ENCODE measurements at regions not wholly inside any gene's neighbourhood (a gene's known extent, or its start where the extent isn't known, plus 50 kb on each side); places are given as distances from the start of the nearest gene placed in this dataset.

DNA sequence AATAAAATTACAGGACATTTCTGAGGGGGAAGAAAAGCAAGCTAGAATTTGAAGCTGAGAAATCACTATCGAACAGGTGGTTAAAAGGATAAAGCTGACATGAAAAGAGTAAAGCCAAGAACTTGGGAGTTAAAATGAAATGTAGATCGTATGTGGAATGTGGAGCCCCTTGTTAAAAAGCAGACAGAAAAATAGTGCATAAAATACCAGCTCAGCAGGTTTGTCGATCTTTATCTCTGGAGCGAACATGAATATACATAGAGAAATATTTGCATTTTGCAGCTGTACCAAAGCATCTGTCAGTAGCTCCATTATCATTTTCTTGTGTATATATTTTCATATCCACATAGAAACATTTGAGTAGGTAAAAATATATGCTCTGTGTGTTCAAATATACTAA, 73.6 kb upstream of the CDC42BPA start:
- Histone ChIP-seq H3K36me3 (no peaks in the 10 kb centered on the region), H3K4me3 (no peak overlapping the region), H3K27me3 (no peaks in the 10 kb centered on the region), H3K27ac (no peak overlapping the region), H3K9me3 (no peaks in the 10 kb centered on the region), H3K4me1 (no peaks in the 10 kb centered on the region)
- WGBS, 2 donors, result 51 to 70% methylated on average over 4 of the region's 4 CpGs
- TF ChIP-seq POLR2A (IDR thresholded peaks at IDR 0.05) (no peak), EP300 (IDR thresholded peaks at IDR 0.05) (no peak), POLR2AphosphoS5 (IDR thresholded peaks at IDR 0.05) (no peak)
- TF ChIP-seq, protein P1, sequence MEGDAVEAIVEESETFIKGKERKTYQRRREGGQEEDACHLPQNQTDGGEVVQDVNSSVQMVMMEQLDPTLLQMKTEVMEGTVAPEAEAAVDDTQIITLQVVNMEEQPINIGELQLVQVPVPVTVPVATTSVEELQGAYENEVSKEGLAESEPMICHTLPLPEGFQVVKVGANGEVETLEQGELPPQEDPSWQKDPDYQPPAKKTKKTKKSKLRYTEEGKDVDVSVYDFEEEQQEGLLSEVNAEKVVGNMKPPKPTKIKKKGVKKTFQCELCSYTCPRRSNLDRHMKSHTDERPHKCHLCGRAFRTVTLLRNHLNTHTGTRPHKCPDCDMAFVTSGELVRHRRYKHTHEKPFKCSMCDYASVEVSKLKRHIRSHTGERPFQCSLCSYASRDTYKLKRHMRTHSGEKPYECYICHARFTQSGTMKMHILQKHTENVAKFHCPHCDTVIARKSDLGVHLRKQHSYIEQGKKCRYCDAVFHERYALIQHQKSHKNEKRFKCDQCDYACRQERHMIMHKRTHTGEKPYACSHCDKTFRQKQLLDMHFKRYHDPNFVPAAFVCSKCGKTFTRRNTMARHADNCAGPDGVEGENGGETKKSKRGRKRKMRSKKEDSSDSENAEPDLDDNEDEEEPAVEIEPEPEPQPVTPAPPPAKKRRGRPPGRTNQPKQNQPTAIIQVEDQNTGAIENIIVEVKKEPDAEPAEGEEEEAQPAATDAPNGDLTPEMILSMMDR (IDR thresholded peaks at IDR 0.05), result no peak
- intact Hi-C loops (cut with DNase I), result no loop called here
- DNase-seq, result no peak

DNA sequence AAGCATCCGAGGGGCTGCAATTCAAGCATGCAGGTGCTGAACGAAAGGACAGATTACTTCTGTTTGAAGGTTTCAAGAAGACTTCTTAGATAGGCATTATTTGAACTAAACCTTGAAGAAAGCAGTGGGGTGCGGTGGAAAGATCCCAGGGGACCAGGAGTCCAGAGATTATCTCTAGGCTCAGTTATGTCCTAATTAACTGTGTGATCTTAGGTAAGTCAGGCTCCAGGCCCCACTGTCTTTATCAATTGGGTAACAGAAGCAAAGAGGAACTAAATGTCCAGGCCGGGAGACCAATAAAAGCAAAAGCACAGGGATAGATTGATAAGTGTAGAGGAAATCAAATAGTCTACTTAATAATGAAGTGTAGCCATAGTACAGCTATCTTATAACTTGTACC, 72.9 kb upstream of the CDC42BPA start:
- H3K36me3 ChIP-seq, result no peaks in the 10 kb centered on the region
- WGBS, 2 donors, result 86% methylated on average over 4 of the region's 4 CpGs
- intact Hi-C loops (cut with DNase I), result no loop called here

DNA sequence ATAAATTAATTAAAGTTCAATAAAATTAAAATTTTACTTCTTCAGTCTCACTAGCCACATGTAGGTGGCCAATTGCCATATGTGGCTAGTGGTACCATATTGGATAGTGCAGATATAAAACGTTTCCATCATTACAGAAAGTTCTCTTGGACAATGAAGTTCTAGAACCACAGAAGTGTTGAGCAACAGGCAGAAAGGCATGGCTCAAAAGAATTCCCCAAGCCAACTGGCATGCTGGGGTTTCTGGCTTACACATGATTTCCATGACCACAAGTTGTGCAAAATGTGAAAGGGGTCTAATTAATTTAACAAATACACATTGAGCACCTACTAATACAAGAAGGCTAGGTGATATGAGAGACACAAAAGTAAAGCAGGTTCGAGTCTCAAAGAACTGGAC, 72.2 kb upstream of the CDC42BPA start:
- intact Hi-C loops (cut with DNase I), result no loop called here
- DNase-seq, result no peak
- Histone ChIP-seq H3K36me3 (no peaks in the 10 kb centered on the region), H3K27me3 (no peaks in the 10 kb centered on the region), H3K4me1 (no peaks in the 10 kb centered on the region), H3K9me3 (no peaks in the 10 kb centered on the region), H3K4me3 (no peak overlapping the region), H3K27ac (no peak overlapping the region)
- WGBS, 2 donors, result 81 to 87% methylated on average over 2 of the region's 2 CpGs
- TF ChIP-seq, protein P1 (IDR thresholded peaks at IDR 0.05), result no peak
- TF ChIP-seq POLR2A (IDR thresholded peaks at IDR 0.05) (no peak), POLR2AphosphoS5 (IDR thresholded peaks at IDR 0.05) (no peak), EP300 (IDR thresholded peaks at IDR 0.05) (no peak)

More for the DNA sequence above, 72.9 kb upstream of the CDC42BPA start:
- Histone ChIP-seq H3K4me1 (no peaks in the 10 kb centered on the region), H3K27ac (no peak overlapping the region), H3K27me3 (no peaks in the 10 kb centered on the region), H3K9me3 (no peaks in the 10 kb centered on the region), H3K4me3 (no peak overlapping the region)
- no peak for TF ChIP-seq POLR2AphosphoS5 (IDR thresholded peaks at IDR 0.05)
- TF ChIP-seq POLR2A (IDR thresholded peaks at IDR 0.05), result no peak
- TF ChIP-seq EP300 (IDR thresholded peaks at IDR 0.05), result no peak
- TF ChIP-seq, protein P1 (IDR thresholded peaks at IDR 0.05), result no peak
- DNase-seq, result no peak

DNA sequence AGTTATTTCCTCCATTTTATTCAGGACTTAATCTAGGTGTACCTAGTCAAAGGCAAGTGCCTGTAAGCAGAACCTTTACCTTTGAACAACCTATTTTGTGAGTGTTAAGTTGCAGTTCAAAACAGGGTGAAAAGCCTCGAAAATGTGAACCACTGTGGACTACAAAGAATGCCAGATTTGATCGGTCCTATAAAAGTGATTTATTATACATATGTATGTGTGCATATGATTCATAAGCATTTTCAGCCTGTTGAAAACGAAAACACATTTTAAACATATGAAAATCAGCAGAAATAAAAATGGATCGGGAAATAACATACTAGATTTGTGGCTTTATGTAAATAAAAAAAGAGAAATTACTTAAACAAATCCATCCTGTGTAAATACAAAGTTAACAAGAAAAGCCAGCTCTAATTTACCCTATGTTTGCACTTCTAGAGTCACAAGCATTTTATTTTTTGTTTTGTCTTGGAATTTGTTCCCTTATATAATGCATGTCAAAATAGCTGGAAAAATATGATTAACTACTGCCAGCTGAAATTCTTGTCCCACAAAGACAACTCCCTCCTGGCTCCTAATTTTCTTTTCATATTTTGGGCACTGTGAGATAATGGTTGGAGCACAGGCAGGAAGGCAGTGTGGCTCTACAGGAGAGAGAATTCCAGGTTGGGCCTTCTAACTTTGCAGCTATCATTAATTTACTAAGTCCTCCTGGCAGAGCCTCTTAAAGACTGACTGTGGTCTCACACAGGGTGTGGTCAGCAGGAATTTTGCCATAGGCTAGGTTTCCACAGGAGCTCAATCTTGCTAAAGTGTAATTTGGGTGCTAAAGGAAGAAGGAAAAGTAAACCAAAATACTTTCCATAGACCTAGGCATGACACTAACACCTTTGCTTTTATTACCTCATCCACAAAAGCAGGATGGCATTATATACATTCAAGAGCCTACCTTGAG, 70.2 kb upstream of the CDC42BPA start:
- intact Hi-C loops (cut with DNase I), result no loop called here
- no peaks in the 10 kb centered on the region for H3K27me3 ChIP-seq
- TF ChIP-seq POLR2AphosphoS5 (IDR thresholded peaks at IDR 0.05) (no peak), POLR2A (IDR thresholded peaks at IDR 0.05) (no peak), EP300 (IDR thresholded peaks at IDR 0.05) (no peak)
- TF ChIP-seq, protein P1 (IDR thresholded peaks at IDR 0.05), result no peak
- WGBS, 2 donors, result 24 to 55% methylated on average over 4 of the region's 4 CpGs
- H3K4me1 ChIP-seq, result no peaks in the 10 kb centered on the region
- H3K4me3 ChIP-seq, result no peak overlapping the region
- no peak overlapping the region for H3K27ac ChIP-seq
- no peaks in the 10 kb centered on the region for H3K9me3 ChIP-seq
- H3K36me3 ChIP-seq, result no peaks in the 10 kb centered on the region
- DNase-seq, result no peak

Measured in sigmoid colon (tissue), 6 donors.